HepG2 (cell line): ENCODE measurements at regions not wholly inside any gene's neighbourhood (a gene's known extent, or its start where the extent isn't known, plus 50 kb on each side); places are given as distances from the start of the nearest gene placed in this dataset.

Source experiments
- ATAC-seq: fragments of 200-7000 bp; cut with Tn5 transposase; 3 replicates; pipeline ENCODE4 v1.9.1; 2020; ENCODE audit warnings: mild to moderate bottlenecking, moderate library complexity
- BruUV-seq: library from RNA; stranded (reverse); fragments of 400-500 nt; replicated peaks from 2 replicates; lab custom pipeline; 2021; lab: Mats Ljungman, UMichigan
- CTCF ChIA-PET: fragments of 300-600 bp; formaldehyde crosslinking; extraction: SDS; loops from one replicate; lab custom pipeline; 2021; ENCODE audit warnings: low total read pairs, inconsistent platforms, low intra/inter-chr PET ratio; lab: Yijun Ruan, JAX
- POLR2A ChIA-PET: fragments of 350-600 bp; sonication (Branson Sonifier 250); formaldehyde crosslinking; loops from one replicate; lab custom pipeline; 2020; ENCODE audit warnings: antibody characterized with exemption, inconsistent platforms; lab: Yijun Ruan, JAX
- DNase-seq: peaks from one replicate; pipeline ENCODE4 v3.0.0-alpha.2; 2015; ENCODE audit warnings: low spot score
- FAIRE-seq: peaks from 3 replicates; lab custom pipeline; 2011; peaks lifted over from hg19 to GRCh38; lab: Jason Lieb, UNC
- H2AFZ ChIP-seq: one replicate; pipeline ENCODE4 v1.6.1; 2011; ENCODE audit warnings: low read length, inconsistent platforms
- H3K27ac ChIP-seq: fragments of 300-600 bp; 3 replicates; pipeline ENCODE4 v1.8.0; 2011; ENCODE audit warnings: mixed run types, mild to moderate bottlenecking, mixed read lengths, low read length, inconsistent platforms; ENCODE audit not compliant: insufficient read depth; ENCODE audit errors: extremely low read length
- H3K27me3 ChIP-seq, 2 experiments: fragments of 200-600 bp in 1 of 2; 2 replicates in 1 of 2; 3 replicates in 1 of 2; pipeline versions ENCODE4 v1.6.0 to v1.8.0; 2011; ENCODE audit warnings: low read length in 2 of 2, mild to moderate bottlenecking in 2 of 2, moderate library complexity in 2 of 2, inconsistent platforms in 1 of 2; ENCODE audit not compliant: insufficient read depth in 2 of 2, control insufficient read depth in 1 of 2
- H3K36me3 ChIP-seq, 2 experiments: fragments of 200-600 bp in 1 of 2; replicated peaks in 1 of 2; 2 replicates in 1 of 2; 3 replicates in 1 of 2; pipeline versions ENCODE4 v1.5.1 to v1.8.0; 2011; ENCODE audit warnings: low read length in 2 of 2, inconsistent platforms in 1 of 2; ENCODE audit not compliant: insufficient read depth in 2 of 2, control insufficient read depth in 1 of 2
- H3K4me1 ChIP-seq: 2 replicates; pipeline ENCODE4 v1.5.1; 2012; ENCODE audit warnings: low read length, inconsistent platforms; ENCODE audit not compliant: insufficient read depth
- H3K4me2 ChIP-seq: 2 replicates; pipeline ENCODE4 v1.6.0; 2011; ENCODE audit warnings: low read depth, low read length, inconsistent platforms
- H3K4me3 ChIP-seq, 3 experiments: fragments of 200-600 bp in 1 of 3; sonication (generic), shearing (Covaris generic) in 1 of 3; replicated peaks in 1 of 3; 2 replicates each; pipeline ENCODE4 v1.5.1; 2011 to 2016; ENCODE audit warnings: low read length in 3 of 3, inconsistent platforms in 2 of 3, low read depth in 2 of 3, mild to moderate bottlenecking in 2 of 3, control low read depth in 1 of 3, mixed read lengths in 1 of 3; ENCODE audit not compliant: insufficient read depth in 1 of 3
- H3K79me2 ChIP-seq: one replicate; pipeline ENCODE4 v1.6.1; 2011; ENCODE audit warnings: low read length, inconsistent platforms; ENCODE audit not compliant: insufficient read depth
- H3K9ac ChIP-seq: 2 replicates; pipeline ENCODE4 v1.6.0; 2011; ENCODE audit warnings: mild to moderate bottlenecking, low read depth, low read length, inconsistent platforms; ENCODE audit not compliant: insufficient read depth
- H3K9me3 ChIP-seq: 2 replicates; pipeline ENCODE4 v1.5.1; 2012; ENCODE audit warnings: mild to moderate bottlenecking, low read length
- H4K20me1 ChIP-seq: 2 replicates; pipeline ENCODE4 v1.6.0; 2011; ENCODE audit warnings: inconsistent platforms, mild to moderate bottlenecking, low read length, moderate library complexity; ENCODE audit not compliant: insufficient read depth
- ATM ChIP-seq: fragments of 450-650 bp; IDR thresholded peaks from 2 replicates; pipeline ENCODE4 v1.7.1; 2017; ENCODE audit warnings: mild to moderate bottlenecking, borderline replicate concordance
- BCL6 ChIP-seq: IDR thresholded peaks from 2 replicates; pipeline ENCODE4 v1.6.1; 2016; ENCODE audit warnings: missing genetic modification reagents, missing compliant biosample characterization
- CBX5 ChIP-seq: sonication (generic); formaldehyde crosslinking; IDR thresholded peaks from 2 replicates; pipeline ENCODE4 v1.4.0; 2020; ENCODE audit warnings: missing genetic modification reagents, borderline replicate concordance
- FLYWCH1 ChIP-seq: sonication (generic); formaldehyde crosslinking; IDR thresholded peaks from 2 replicates; pipeline ENCODE4 v1.8.1; 2023; ENCODE audit warnings: mild to moderate bottlenecking, missing genetic modification reagents
- FOXC1 ChIP-seq: sonication (generic); formaldehyde crosslinking; IDR thresholded peaks from 2 replicates; pipeline ENCODE4 v1.8.0; 2022; ENCODE audit warnings: mild to moderate bottlenecking, missing genetic modification reagents, borderline replicate concordance
- KAT8 ChIP-seq: IDR thresholded peaks from 2 replicates; pipeline ENCODE4 v1.6.1; 2016; ENCODE audit warnings: missing genetic modification reagents, missing compliant biosample characterization
- KDM4B ChIP-seq: sonication (generic); formaldehyde crosslinking; IDR thresholded peaks from 2 replicates; pipeline ENCODE4 v1.4.0; 2020; ENCODE audit warnings: missing genetic modification reagents
- KDM5B ChIP-seq: sonication (generic); formaldehyde crosslinking; IDR thresholded peaks from 2 replicates; pipeline ENCODE4 v1.4.0; 2020; ENCODE audit warnings: missing genetic modification reagents, mild to moderate bottlenecking, borderline replicate concordance
- NFKBIZ ChIP-seq: IDR thresholded peaks from 2 replicates; pipeline ENCODE4 v1.6.1; 2018; ENCODE audit warnings: missing genetic modification reagents, missing compliant biosample characterization
- NR2F6 ChIP-seq, 2 experiments: IDR thresholded peaks; 2 replicates each; pipeline ENCODE4 v1.6.1; 2016; ENCODE audit warnings: antibody characterized with exemption in 1 of 2, mild to moderate bottlenecking in 1 of 2
- PHF20 ChIP-seq: sonication (generic); formaldehyde crosslinking; IDR thresholded peaks from 2 replicates; pipeline ENCODE4 v1.5.0; 2020; ENCODE audit warnings: mild to moderate bottlenecking, missing genetic modification reagents
- RAD51 ChIP-seq: fragments of 450-650 bp; IDR thresholded peaks from 2 replicates; pipeline ENCODE4 v1.6.1; 2016; ENCODE audit warnings: borderline replicate concordance
- SIN3A ChIP-seq: IDR thresholded peaks from 2 replicates; pipeline ENCODE4 v1.6.1; 2011; ENCODE audit warnings: low read depth, mild to moderate bottlenecking, control low read depth, low read length, borderline replicate concordance
- SMAD9 ChIP-seq: sonication (generic); formaldehyde crosslinking; IDR thresholded peaks from 2 replicates; pipeline ENCODE4 v1.5.1; 2020; ENCODE audit warnings: mild to moderate bottlenecking, missing genetic modification reagents
- TBX2 ChIP-seq: sonication (generic); formaldehyde crosslinking; IDR thresholded peaks from 2 replicates; pipeline ENCODE4 v1.5.0; 2020; ENCODE audit warnings: missing genetic modification reagents, mild to moderate bottlenecking, borderline replicate concordance
- ZNF737 ChIP-seq: sonication (generic); formaldehyde crosslinking; IDR thresholded peaks from 2 replicates; pipeline ENCODE4 v1.5.0; 2020; ENCODE audit warnings: missing genetic modification reagents, mild to moderate bottlenecking, borderline replicate concordance
- WGBS: methylation state at CpG from one replicate; pipeline ENCODE4 v1.1.6; 2017; ENCODE audit warnings: low lambda C conversion rate; 5-methylcytosine and 5-hydroxymethylcytosine counted together
- in situ Hi-C: cut with HindIII; loops from 2 replicates; pipeline ENCODE4 v1.10.0; 2017; ENCODE audit warnings: low pct_unique_long_range_greater_than_20kb; ENCODE audit not compliant: extremely low pct_ligation_motif_present
- intact Hi-C: fragments of 100-400 bp; cut with micrococcal nuclease; formaldehyde crosslinking; loops from one replicate; pipeline ENCODE4 v1.10.0; 2022; ENCODE audit not compliant: unreplicated experiment
- TF ChIP-seq, protein P1 (sequence below): sonication (generic); formaldehyde crosslinking; IDR thresholded peaks from 2 replicates; pipeline ENCODE4 v1.4.0; 2020; ENCODE audit warnings: missing genetic modification reagents
- TF ChIP-seq, protein P2 (sequence below): IDR thresholded peaks from 2 replicates; pipeline ENCODE4 v1.6.1; 2012; ENCODE audit warnings: inconsistent platforms

DNA sequence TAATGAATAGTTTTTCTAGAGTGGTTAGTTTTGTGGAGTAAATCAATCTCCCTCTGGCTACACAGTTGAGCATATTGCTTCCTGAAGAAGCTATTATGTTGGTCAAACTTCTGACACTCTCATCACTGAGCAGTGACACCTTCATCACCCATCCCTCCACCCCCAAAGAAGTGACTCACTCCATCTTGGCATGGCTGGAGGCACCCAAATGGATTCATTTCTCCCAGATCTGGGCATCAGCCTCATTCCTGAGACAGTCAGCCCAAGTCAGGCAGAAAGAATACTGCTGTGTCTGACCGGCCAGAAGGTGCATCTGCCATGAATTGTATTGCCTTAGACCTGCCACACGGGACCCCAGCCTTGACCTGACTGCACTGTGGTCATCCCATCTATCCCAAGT, 117.0 kb upstream of the HABP2 start:
- ChIA-PET CTCF (no interaction called here), POLR2A (no interaction called here)
- TF ChIP-seq ATM (no peak), KDM5B (CRISPR knock-in tag) (no peak)
- TF ChIP-seq, protein P1, sequence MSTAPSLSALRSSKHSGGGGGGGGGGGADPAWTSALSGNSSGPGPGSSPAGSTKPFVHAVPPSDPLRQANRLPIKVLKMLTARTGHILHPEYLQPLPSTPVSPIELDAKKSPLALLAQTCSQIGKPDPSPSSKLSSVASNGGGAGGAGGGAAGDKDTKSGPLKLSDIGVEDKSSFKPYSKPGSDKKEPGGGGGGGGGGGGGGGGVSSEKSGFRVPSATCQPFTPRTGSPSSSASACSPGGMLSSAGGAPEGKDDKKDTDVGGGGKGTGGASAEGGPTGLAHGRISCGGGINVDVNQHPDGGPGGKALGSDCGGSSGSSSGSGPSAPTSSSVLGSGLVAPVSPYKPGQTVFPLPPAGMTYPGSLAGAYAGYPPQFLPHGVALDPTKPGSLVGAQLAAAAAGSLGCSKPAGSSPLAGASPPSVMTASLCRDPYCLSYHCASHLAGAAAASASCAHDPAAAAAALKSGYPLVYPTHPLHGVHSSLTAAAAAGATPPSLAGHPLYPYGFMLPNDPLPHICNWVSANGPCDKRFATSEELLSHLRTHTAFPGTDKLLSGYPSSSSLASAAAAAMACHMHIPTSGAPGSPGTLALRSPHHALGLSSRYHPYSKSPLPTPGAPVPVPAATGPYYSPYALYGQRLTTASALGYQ (CRISPR knock-in tag), result no peak
- in situ Hi-C loops, result no loop called here
- Histone ChIP-seq H3K27me3 (no peaks in the 10 kb centered on the region; a peak in 1 of 5 replicates), H3K4me2 (no peak overlapping the region), H3K9me3 (no peaks in the 10 kb centered on the region), H3K9ac (no peak overlapping the region), H3K4me3 (no peak overlapping the region), H2AFZ (no peak overlapping the region), H3K4me1 (peaks cover 9% of the 10 kb centered on the region; the same call in 1 of the 2 replicates), H4K20me1 (no peaks in the 10 kb centered on the region), H3K79me2 (no peaks in the 10 kb centered on the region), H3K36me3 (no peaks in the 10 kb centered on the region), H3K27ac (no peak overlapping the region)
- FAIRE-seq (no peak), ATAC-seq (no peak), DNase-seq (no peak)
- 11% methylated on average over 2 of the region's 2 CpGs for WGBS
- BruUV-seq, result no TSS peak
- intact Hi-C loops, result no loop called here

DNA sequence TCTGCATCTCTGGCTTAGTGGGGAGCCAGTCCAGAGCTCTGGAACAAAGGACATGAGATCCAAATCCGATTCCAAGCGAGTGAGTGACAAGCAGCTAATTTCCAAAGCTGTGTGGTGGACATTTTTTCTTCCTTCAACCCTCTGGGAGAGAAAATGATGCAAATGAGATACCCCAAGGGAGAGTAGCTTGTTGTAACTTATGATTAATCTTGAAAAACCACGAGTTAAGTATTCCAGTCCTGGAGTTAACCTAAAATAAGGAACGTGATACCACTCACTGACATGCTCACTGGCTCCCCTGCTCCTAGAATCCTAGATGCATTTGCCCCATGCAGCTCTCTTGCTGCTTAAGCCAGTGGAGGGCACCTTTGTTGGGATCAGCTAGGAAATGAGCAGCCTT, 116.0 kb upstream of the HABP2 start:
- H3K27ac ChIP-seq, result no peak overlapping the region
- DNase-seq (no peak), ATAC-seq (no peak), FAIRE-seq (no peak)
- H3K9me3 ChIP-seq, result no peaks in the 10 kb centered on the region
- no peak overlapping the region for H2AFZ ChIP-seq
- no peak overlapping the region for H3K9ac ChIP-seq
- H3K4me1 ChIP-seq, result peaks cover 9% of the 10 kb centered on the region; the same call in 1 of the 2 replicates
- BruUV-seq, result no TSS peak
- intact Hi-C loops, result no loop called here
- no peaks in the 10 kb centered on the region for H3K79me2 ChIP-seq
- WGBS, result 2% methylated on average over 4 of the region's 4 CpGs
- in situ Hi-C loops, result no loop called here
- H4K20me1 ChIP-seq, result no peaks in the 10 kb centered on the region
- POLR2A ChIA-PET, result no interaction called here
- no peaks in the 10 kb centered on the region for H3K36me3 ChIP-seq
- H3K4me2 ChIP-seq, result no peak overlapping the region
- no peak overlapping the region for H3K4me3 ChIP-seq
- CTCF ChIA-PET, result no interaction called here
- no peaks in the 10 kb centered on the region; a peak in 1 of 5 replicates for H3K27me3 ChIP-seq
- TF ChIP-seq BCL6 (CRISPR knock-in tag) (no peak), FOXC1 (no peak), KAT8 (CRISPR knock-in tag) (no peak), NR2F6 (IDR thresholded peaks at IDR 0.05) (no peak), NR2F6 (CRISPR knock-in tag; IDR thresholded peaks at IDR 0.05) (no peak), ZNF737 (CRISPR knock-in tag) (no peak), CBX5 (CRISPR knock-in tag) (no peak), ATM (no peak), SIN3A (no peak), RAD51 (no peak), TBX2 (CRISPR knock-in tag) (no peak), SMAD9 (no peak), PHF20 (no peak), KDM4B (CRISPR knock-in tag) (no peak), NFKBIZ (CRISPR knock-in tag) (no peak), FLYWCH1 (CRISPR knock-in tag) (no peak)
- TF ChIP-seq, protein P2, sequence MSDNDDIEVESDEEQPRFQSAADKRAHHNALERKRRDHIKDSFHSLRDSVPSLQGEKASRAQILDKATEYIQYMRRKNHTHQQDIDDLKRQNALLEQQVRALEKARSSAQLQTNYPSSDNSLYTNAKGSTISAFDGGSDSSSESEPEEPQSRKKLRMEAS, result no peak
